ENCODE measurements at regions not wholly inside any gene's neighbourhood (a gene's known extent, or its start where the extent isn't known, plus 50 kb on each side); places are given as distances from the start of the nearest gene placed in this dataset.
"Not testable (repeated sequence)": the region's sequence is repeated elsewhere in the genome, so short reads cannot be mapped to it uniquely, and the experiment has no call there.

DNA sequence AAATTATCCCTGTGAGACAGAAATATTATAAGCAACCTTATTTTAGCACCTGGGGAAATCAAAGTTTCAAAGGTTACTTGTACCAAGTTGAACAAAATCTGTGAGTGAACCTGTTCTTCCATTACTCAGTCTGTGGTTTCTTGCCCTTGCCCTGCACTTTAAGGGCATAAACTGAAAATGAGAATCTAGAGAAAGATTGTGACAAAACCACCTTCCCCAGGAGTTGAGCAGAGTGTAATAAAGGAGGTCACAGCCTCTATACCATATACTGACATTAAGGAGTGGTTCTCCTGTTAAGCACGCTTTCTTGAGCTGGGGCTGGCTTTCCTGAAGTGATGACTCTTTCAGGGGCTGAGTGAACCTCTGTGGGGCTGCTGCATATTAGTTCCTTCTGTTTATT is 143.4 kb downstream of the PDCD6IP start:
- H3K27ac Mint-ChIP-seq, result no peak overlapping the region
- H3K9me3 Mint-ChIP-seq, result no peaks in the 10 kb centered on the region
- intact Hi-C loops (cut with micrococcal nuclease), result no loop called here
- no peak for DNase-seq (ENCODE audit: low spot score)
- peaks cover 16% of the 10 kb centered on the region for H3K27me3 Mint-ChIP-seq (ENCODE audit: low read depth)
- peaks cover 7% of the 10 kb centered on the region for H3K4me1 Mint-ChIP-seq (ENCODE audit: low read depth)
- H3K36me3 Mint-ChIP-seq (ENCODE audit: low read depth), result no peaks in the 10 kb centered on the region
- H3K4me3 Mint-ChIP-seq (ENCODE audit: low read depth), result no peak overlapping the region

DNA sequence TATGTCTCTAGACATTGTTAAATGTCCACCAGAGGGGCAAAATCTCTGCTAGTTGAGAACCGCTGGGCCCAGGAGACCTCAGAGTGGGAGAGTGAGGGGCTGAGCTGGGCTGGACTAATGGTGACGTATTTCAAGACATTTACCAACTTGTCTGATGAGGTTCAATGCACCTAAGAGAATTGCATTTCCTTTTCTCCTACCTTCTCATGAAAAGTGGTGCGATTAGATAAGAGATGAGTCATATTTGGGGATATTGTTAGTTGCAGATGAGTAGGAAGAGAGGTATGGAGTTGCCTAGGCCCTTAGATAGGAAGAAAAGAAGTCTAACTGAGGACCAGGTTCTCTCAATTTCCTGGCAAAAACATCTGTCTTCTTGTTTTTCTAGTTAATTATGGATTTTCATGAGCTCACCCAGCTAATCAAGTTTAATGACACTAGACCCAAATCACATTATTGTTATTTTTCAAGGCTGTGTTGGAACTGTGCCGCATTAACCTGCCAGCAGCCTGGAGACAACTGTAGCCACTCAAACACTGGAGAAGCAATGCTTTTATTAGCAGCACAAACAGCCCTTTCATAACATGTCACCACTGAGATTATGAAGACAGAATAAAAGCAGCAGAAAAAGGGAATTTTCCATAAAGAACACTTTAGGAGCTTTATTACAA is 144.2 kb downstream of the PDCD6IP start:
- no peak overlapping the region for H3K27ac Mint-ChIP-seq
- H3K27me3 Mint-ChIP-seq (ENCODE audit: low read depth), result peaks cover 12% of the 10 kb centered on the region
- H3K36me3 Mint-ChIP-seq (ENCODE audit: low read depth), result no peaks in the 10 kb centered on the region
- H3K4me3 Mint-ChIP-seq (ENCODE audit: low read depth), result no peak overlapping the region
- no peak for DNase-seq (ENCODE audit: low spot score)
- H3K4me1 Mint-ChIP-seq (ENCODE audit: low read depth), result peaks cover 7% of the 10 kb centered on the region
- intact Hi-C loops (cut with micrococcal nuclease), result no loop called here
- no peaks in the 10 kb centered on the region for H3K9me3 Mint-ChIP-seq

DNA sequence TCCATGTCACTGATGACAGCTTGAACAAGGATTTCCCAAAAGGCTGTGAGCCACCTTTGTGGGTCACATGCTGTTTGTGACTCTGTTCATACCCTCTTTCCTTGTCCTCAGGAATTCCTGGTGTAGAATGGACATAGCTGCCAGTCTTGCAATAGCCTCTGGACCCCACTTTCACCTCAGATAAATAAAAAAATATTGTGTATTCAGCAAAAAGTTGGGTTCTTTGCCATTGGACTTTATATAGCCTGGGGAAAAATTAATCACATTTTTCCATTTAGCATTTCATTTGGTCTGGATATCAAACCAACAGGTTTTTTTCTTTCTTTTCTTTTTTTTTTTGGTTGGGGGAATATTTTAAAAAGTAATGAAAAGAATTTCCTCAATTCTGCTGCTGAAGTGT is 144.8 kb downstream of the PDCD6IP start:
- DNase-seq (ENCODE audit: low spot score), result no peak
- Mint-ChIP-seq H3K9me3 (no peaks in the 10 kb centered on the region), H3K27ac (no peak overlapping the region), H3K27me3 (ENCODE audit: low read depth) (peaks cover 10% of the 10 kb centered on the region), H3K4me1 (ENCODE audit: low read depth) (peaks cover 7% of the 10 kb centered on the region), H3K4me3 (ENCODE audit: low read depth) (no peak overlapping the region), H3K36me3 (ENCODE audit: low read depth) (no peaks in the 10 kb centered on the region)
- intact Hi-C loops (cut with micrococcal nuclease), result no loop called here

DNA sequence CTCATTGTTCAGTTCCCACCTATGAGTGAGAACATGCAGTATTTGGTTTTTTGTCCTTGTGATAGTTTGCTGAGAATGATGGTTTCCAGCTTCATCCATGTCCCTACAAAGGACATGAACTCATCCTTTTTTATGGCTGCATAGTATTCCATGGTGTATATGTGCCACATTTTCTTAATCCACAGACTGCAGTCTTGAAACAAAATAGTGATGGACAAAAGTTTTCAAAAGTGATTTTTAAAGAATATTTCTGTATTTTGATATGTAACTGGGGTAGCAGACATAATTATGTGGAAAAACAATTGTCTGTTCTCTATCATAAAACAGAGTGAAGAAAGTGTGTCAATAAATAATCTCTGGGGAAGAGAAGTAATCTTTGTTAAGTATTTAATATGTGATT is 148.2 kb downstream of the PDCD6IP start:
- intact Hi-C loops (cut with micrococcal nuclease); H3K4me1 Mint-ChIP-seq (ENCODE audit: low read depth); H3K36me3 Mint-ChIP-seq (ENCODE audit: low read depth); H3K4me3 Mint-ChIP-seq (ENCODE audit: low read depth); DNase-seq (ENCODE audit: low spot score); H3K9me3 Mint-ChIP-seq; H3K27ac Mint-ChIP-seq: not testable (repeated sequence)
- peaks cover 12% of the 10 kb centered on the region for H3K27me3 Mint-ChIP-seq (ENCODE audit: low read depth)

DNA sequence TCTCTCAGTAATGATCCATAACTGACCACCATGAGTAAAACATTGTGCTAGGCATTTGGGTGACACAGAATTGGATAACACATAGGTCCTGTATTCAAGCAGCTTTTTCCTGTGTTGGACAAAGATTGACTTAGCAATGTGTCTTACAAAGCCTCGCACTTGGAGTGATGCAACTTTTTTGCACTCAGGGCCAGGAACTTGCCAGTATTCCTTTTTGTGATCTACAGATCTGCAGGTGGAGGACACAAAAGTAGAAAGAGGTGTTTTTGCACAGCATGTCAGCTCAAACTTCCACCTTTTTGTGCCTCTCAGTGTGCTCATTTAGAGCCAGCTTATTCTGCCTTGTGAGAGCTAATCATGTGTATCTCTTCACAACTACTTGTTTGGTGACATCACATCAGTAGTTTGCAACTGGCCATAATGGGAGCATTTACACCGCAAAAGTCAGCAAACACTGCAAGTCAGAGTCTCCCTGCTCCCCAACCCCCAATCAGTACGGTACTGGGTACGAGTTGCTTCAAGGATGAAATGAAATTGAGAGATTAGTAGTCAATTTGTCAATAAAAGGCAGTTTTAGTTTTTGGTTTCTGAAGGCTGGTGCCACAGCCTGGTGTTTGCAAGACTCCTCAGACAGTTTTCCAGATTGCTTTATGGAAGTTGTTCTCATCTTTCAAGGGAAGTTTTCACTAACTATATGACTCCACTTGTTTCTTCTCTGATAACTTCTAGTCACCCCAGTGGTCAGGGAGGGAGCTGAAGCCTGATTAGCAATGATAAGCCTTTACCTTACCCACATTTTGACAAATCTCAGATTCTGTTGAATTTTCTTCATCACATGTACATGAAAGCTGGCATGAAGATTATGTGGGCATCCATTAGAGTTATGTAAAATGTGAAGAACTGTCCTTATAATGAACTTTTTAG is 149.1 kb downstream of the PDCD6IP start:
- H3K4me3 Mint-ChIP-seq (ENCODE audit: low read depth), result no peak overlapping the region
- H3K9me3 Mint-ChIP-seq, result no peaks in the 10 kb centered on the region
- H3K27me3 Mint-ChIP-seq (ENCODE audit: low read depth), result peaks cover 12% of the 10 kb centered on the region
- DNase-seq (ENCODE audit: low spot score), result no peak
- H3K27ac Mint-ChIP-seq, result no peak overlapping the region
- intact Hi-C loops (cut with micrococcal nuclease), result no loop called here
- no peaks in the 10 kb centered on the region for H3K4me1 Mint-ChIP-seq (ENCODE audit: low read depth)
- H3K36me3 Mint-ChIP-seq (ENCODE audit: low read depth), result no peaks in the 10 kb centered on the region

DNA sequence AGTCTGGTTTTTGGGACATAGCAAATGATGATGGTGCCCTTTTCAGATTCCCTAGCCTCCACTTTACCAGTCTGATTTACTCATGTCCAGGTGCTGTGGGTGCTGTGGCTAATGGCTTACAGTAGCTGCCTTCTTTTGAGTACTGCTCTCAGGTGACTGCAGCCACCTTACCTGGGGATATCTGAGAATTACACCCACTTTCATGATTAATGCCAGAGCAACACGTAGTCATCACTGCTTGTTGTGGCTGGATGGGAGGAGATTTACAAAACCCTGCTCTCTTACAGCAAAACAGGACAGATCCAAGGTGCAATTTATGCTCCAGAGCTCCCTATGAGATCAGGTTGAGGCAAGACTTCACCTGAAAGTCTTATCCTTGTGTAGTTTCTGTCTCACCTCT is 150.6 kb downstream of the PDCD6IP start:
- no peak overlapping the region for H3K4me3 Mint-ChIP-seq (ENCODE audit: low read depth)
- no peaks in the 10 kb centered on the region for H3K4me1 Mint-ChIP-seq (ENCODE audit: low read depth)
- intact Hi-C loops (cut with micrococcal nuclease), result no loop called here
- no peak overlapping the region for H3K27ac Mint-ChIP-seq
- H3K27me3 Mint-ChIP-seq (ENCODE audit: low read depth), result peaks cover 10% of the 10 kb centered on the region
- H3K9me3 Mint-ChIP-seq, result no peaks in the 10 kb centered on the region
- no peaks in the 10 kb centered on the region for H3K36me3 Mint-ChIP-seq (ENCODE audit: low read depth)
- DNase-seq (ENCODE audit: low spot score), result no peak

DNA sequence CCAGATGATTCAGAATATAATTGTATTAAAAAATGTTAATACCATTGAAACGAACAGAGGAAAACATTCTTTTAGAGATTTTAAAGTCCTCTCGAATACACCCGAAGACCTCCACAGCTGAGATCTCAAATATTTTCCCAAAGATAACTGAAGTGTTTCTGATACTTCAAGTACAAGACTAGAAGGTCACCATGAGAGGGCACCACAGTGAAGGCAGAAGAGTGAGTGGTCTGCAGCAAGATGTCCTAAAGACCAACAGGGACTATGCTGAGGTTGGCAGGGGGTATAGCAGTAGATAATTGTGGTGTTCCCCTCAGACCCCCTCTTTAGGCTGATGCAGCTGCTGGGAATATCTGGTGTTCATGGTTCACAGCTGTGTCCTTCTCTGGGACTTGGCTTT is 156.5 kb downstream of the PDCD6IP start:
- intact Hi-C loops (cut with micrococcal nuclease), result no loop called here
- Mint-ChIP-seq H3K4me3 (ENCODE audit: low read depth) (no peak overlapping the region), H3K27me3 (ENCODE audit: low read depth) (peaks cover 2% of the 10 kb centered on the region), H3K9me3 (no peaks in the 10 kb centered on the region), H3K4me1 (ENCODE audit: low read depth) (no peaks in the 10 kb centered on the region), H3K36me3 (ENCODE audit: low read depth) (no peaks in the 10 kb centered on the region), H3K27ac (no peak overlapping the region)
- no peak for DNase-seq (ENCODE audit: low spot score)

DNA sequence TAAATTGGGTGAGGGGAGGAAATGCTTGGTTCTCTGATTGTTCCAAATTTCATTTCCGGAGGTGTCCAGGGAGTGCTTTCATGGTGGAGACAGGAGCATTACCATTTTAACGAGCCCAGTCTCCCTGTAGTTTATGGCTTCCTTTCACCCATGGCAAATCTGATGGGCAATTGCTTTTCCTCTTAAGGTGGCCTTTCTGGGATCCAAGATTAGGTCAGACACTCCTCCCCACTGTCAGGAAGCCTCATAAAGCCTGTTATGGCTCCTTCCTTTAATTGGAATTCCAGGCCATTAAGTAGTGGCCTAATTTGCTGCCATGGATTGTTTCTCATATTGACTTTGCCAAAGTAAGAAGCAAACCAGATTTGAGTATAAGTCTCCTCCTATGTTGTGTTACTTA is 157.8 kb downstream of the PDCD6IP start:
- Mint-ChIP-seq H3K4me3 (ENCODE audit: low read depth) (no peak overlapping the region), H3K4me1 (ENCODE audit: low read depth) (no peaks in the 10 kb centered on the region), H3K36me3 (ENCODE audit: low read depth) (no peaks in the 10 kb centered on the region), H3K27ac (no peak overlapping the region), H3K9me3 (no peaks in the 10 kb centered on the region), H3K27me3 (ENCODE audit: low read depth) (peaks cover 2% of the 10 kb centered on the region)
- intact Hi-C loops (cut with micrococcal nuclease), result no loop called here
- no peak for DNase-seq (ENCODE audit: low spot score)

DNA sequence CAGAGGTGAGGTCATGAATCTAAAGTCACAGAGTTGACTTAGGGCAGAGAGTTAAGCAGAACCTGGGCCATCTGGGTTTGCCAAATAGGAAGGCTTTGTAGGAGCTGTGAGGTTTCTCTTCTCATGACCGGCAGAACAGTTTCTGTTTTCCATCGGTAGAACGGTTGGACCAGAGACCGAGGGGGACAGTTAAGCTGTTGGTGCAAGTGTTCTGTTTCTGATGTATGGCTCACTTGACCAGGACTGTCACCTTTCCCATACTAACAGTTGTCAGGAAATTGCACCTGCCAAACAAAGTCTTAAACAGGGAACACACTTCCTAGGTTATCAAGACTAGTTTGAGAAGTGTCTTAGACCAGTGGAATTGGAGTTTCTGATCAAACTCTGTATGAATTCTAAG is 158.3 kb downstream of the PDCD6IP start:
- no peaks in the 10 kb centered on the region for H3K4me1 Mint-ChIP-seq (ENCODE audit: low read depth)
- no peaks in the 10 kb centered on the region for H3K36me3 Mint-ChIP-seq (ENCODE audit: low read depth)
- H3K4me3 Mint-ChIP-seq (ENCODE audit: low read depth), result no peak overlapping the region
- intact Hi-C loops (cut with micrococcal nuclease), result no loop called here
- H3K9me3 Mint-ChIP-seq, result no peaks in the 10 kb centered on the region
- H3K27me3 Mint-ChIP-seq (ENCODE audit: low read depth), result no peaks in the 10 kb centered on the region
- no peak for DNase-seq (ENCODE audit: low spot score)
- no peak overlapping the region for H3K27ac Mint-ChIP-seq

DNA sequence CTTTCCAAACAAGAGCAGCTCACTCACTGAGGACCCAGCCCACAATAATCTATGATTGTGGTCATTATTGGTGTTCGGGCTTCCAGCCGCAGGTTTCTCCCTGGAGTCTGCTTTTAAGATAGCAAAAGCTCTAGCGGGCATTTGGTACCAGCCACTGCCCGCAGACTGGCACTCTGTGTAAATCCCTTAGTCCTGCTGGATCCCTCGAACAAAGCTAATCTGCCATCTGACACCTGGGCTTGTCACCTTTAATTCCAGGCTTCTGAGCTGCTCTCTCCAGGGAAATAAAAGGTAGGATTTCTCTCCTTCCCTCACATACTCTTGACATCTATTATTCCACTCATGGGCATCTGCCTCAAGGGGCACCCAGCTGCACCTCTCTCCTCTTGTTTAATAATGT is 158.7 kb downstream of the PDCD6IP start:
- no peaks in the 10 kb centered on the region for H3K9me3 Mint-ChIP-seq
- intact Hi-C loops (cut with micrococcal nuclease), result no loop called here
- H3K4me1 Mint-ChIP-seq (ENCODE audit: low read depth), result no peaks in the 10 kb centered on the region
- no peaks in the 10 kb centered on the region for H3K36me3 Mint-ChIP-seq (ENCODE audit: low read depth)
- no peak overlapping the region for H3K4me3 Mint-ChIP-seq (ENCODE audit: low read depth)
- H3K27me3 Mint-ChIP-seq (ENCODE audit: low read depth), result no peaks in the 10 kb centered on the region
- no peak overlapping the region for H3K27ac Mint-ChIP-seq
- no peak for DNase-seq (ENCODE audit: low spot score)

DNA sequence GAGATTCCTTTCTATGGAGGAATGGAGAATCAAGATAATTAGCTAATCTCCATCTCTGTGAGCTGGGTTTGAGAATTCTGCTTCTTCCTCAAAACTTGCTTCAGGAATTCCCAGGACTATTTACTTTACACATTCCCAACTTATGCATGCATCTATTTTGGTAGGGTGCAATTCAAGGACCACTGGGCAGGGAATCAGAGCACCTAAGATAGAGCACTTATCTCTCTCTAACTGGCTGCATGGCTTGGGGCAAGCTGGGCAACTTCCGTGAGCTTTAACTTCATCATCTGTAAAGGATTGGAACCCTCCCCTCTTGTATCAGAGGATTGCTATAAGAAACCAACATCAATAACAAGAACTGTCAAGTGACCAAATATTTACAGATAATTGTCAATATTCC is 160.2 kb downstream of the PDCD6IP start:
- Mint-ChIP-seq H3K36me3 (ENCODE audit: low read depth) (no peaks in the 10 kb centered on the region), H3K27ac (no peak overlapping the region), H3K4me3 (ENCODE audit: low read depth) (no peak overlapping the region), H3K9me3 (no peaks in the 10 kb centered on the region), H3K4me1 (ENCODE audit: low read depth) (no peaks in the 10 kb centered on the region), H3K27me3 (ENCODE audit: low read depth) (no peaks in the 10 kb centered on the region)
- intact Hi-C loops (cut with micrococcal nuclease), result no loop called here
- no peak for DNase-seq (ENCODE audit: low spot score)

DNA sequence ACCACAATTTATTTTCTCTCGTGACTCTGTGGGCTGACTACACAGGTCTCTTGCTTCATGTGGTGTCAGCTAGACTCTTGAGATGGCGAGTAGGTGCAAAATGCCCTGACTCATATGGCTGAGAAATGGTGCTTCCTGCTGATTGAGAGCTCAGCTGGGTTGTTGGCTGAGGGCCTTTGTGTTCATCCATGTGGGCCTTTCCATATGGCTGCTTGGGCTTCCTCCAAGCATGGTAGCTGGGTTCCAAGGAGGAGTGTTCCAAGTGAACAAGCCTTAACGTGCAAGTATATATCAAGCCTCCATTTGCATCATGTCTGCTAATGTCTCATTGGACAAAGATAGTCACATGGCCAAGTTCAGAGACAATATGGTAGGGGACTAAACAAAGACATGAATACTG is 164.0 kb downstream of the PDCD6IP start:
- no peaks in the 10 kb centered on the region for H3K9me3 Mint-ChIP-seq
- no peak overlapping the region for H3K27ac Mint-ChIP-seq
- H3K4me3 Mint-ChIP-seq (ENCODE audit: low read depth), result no peak overlapping the region
- no peak for DNase-seq (ENCODE audit: low spot score)
- no peaks in the 10 kb centered on the region for H3K27me3 Mint-ChIP-seq (ENCODE audit: low read depth)
- no peaks in the 10 kb centered on the region for H3K36me3 Mint-ChIP-seq (ENCODE audit: low read depth)
- intact Hi-C loops (cut with micrococcal nuclease), result no loop called here
- H3K4me1 Mint-ChIP-seq (ENCODE audit: low read depth), result no peaks in the 10 kb centered on the region

DNA sequence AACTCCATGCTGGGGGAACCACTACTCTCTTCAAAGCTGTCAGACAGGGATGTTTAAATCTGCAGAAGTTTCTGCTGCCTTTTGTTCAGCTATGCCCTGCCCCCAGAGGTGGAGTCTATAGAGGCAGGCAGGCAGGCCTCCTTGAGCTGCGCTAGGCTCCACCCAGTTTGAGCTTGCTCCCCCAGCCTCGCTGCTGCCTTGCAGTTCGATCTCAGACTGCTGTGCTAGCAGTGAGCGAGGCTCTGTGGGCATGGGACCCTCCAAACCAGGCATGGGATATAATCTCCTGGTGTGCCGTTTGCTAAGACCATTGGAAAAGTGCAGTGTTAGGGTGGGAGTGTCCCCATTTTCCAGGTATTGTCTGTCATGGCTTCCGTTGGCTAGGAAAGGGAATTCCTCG is 171.8 kb downstream of the PDCD6IP start:
- H3K27ac Mint-ChIP-seq; H3K4me1 Mint-ChIP-seq (ENCODE audit: low read depth); H3K27me3 Mint-ChIP-seq (ENCODE audit: low read depth); H3K36me3 Mint-ChIP-seq (ENCODE audit: low read depth); intact Hi-C loops (cut with micrococcal nuclease); H3K4me3 Mint-ChIP-seq (ENCODE audit: low read depth); DNase-seq (ENCODE audit: low spot score); H3K9me3 Mint-ChIP-seq: not testable (repeated sequence)

Data from activated T-helper 2 cell treated with anti-CD3 and anti-CD28 coated beads, Interferon-gamma antibody, Interleukin-2, Interleukin-4, amounts not matched to agents 10 μg/mL and 5 μg/mL and 100 μg/mL, durations not matched to agents 14 hours and 24 hours and 36 hours (primary cell).